ENCODE measurements at regions not wholly inside any gene's neighbourhood (a gene's known extent, or its start where the extent isn't known, plus 50 kb on each side); places are given as distances from the start of the nearest gene placed in this dataset.

- TF ChIP-seq ZBTB11 (CRISPR knock-in tag; IDR thresholded peaks at IDR 0.05): no peak
- no peak for TF ChIP-seq BRD4 (IDR thresholded peaks at IDR 0.05)
- no peak for TF ChIP-seq DPF2 (IDR thresholded peaks at IDR 0.05)
- TF ChIP-seq PTRF (tag; IDR thresholded peaks at IDR 0.05): no peak
- no peak for TF ChIP-seq IRF1 (CRISPR knock-in tag; IDR thresholded peaks at IDR 0.05; ENCODE audit: borderline replicate concordance)
- no peak for TF ChIP-seq FOXK1 (CRISPR knock-in tag; IDR thresholded peaks at IDR 0.05; ENCODE audit: borderline replicate concordance)
- no peak for TF ChIP-seq DIDO1 (tag; IDR thresholded peaks at IDR 0.05; ENCODE audit: low read depth)
- TF ChIP-seq KAT2B (IDR thresholded peaks at IDR 0.05; ENCODE audit: low read depth, low read length): no peak
- no peak for TF ChIP-seq ZNF407 (IDR thresholded peaks at IDR 0.05; ENCODE audit: low read depth)
- intact Hi-C loops (cut with micrococcal nuclease) (no loop called here), in situ Hi-C loops (cut with MboI) (no loop called here)
- H3K9me3 ChIP-seq (replicated peaks; ENCODE audit: control insufficient read depth, insufficient read depth, low read depth, low read length): no peaks in the 10 kb centered on the region
- no peaks in the 10 kb centered on the region for H3K79me2 ChIP-seq (ENCODE audit: control insufficient read depth, insufficient read depth, low read length)
- H3K4me1 ChIP-seq (replicated peaks in 1 of 2; ENCODE audit: control insufficient read depth in 2 of 2, insufficient read depth in 2 of 2, low read length in 2 of 2): no peaks in the 10 kb centered on the region
- FAIRE-seq (no peak), DNase-seq (ENCODE audit: extremely low read depth in 1 of 4, low spot score in 3 of 4) (no peak), ATAC-seq (no peak)
- BruUV-seq (replicated peaks): no TSS peak
- POLR2A ChIA-PET: no interaction called here
- H4K20me1 ChIP-seq (replicated peaks; ENCODE audit: control insufficient read depth, insufficient read depth, low read length): no peaks in the 10 kb centered on the region
- 7% methylated on average over 4 of the region's 4 CpGs for WGBS (ENCODE audit: insufficient coverage, low coverage, missing lambda C conversion rate)
- no peaks in the 10 kb centered on the region for H3K9me1 ChIP-seq (ENCODE audit: control insufficient read depth, insufficient read depth, low read length)
- no peak overlapping the region for H3K27ac ChIP-seq (ENCODE audit: extremely low read depth, low read depth, low read length)
- H3K36me3 ChIP-seq (ENCODE audit: control insufficient read depth, insufficient read depth, low read length): no peaks in the 10 kb centered on the region
- H3K4me2 ChIP-seq (ENCODE audit: insufficient read depth, low read length): no peak overlapping the region
- CTCF ChIA-PET (ENCODE audit: low intra/inter-chr PET ratio): no interaction called here
- no peak overlapping the region for H2AFZ ChIP-seq (ENCODE audit: low read depth, low read length)
- peaks cover 23 to 39% of the 10 kb centered on the region in 2 experiments for H3K27me3 ChIP-seq (ENCODE audit: control insufficient read depth in 2 of 2, insufficient read depth in 2 of 2, low read length in 2 of 2)
- no peak overlapping the region for H3K4me3 ChIP-seq
- no peak overlapping the region for H3K9ac ChIP-seq (ENCODE audit: insufficient read depth in 1 of 2, low read depth in 2 of 2, low read length in 2 of 2)
These were observed 152.5 kb upstream of the ZNF366 start for GRCh38 chr5:72659726-72660125.
